HG03520 (cell line): ENCODE measurements at regions not wholly inside any gene's neighbourhood (a gene's known extent, or its start where the extent isn't known, plus 50 kb on each side); places are given as distances from the start of the nearest gene placed in this dataset.

Experiments
- ATAC-seq: cut with Tn5 transposase; IDR thresholded peaks from one replicate; pipeline ENCODE4 v1.9.1; 2021; ENCODE audit warnings: mild to moderate bottlenecking, moderate library complexity; ENCODE audit not compliant: unreplicated experiment

- ATAC-seq, result no peak
Measured at GRCh38 chr5:35436400-35437057, 181.1 kb upstream of the SPEF2 start.

- ATAC-seq, result no peak
Measured at GRCh38 chr5:35430381-35431162, 187.1 kb upstream of the SPEF2 start.

GRCh38 chr5:35420200-35420599 is 189.9 kb upstream of the PRLR start:
- ATAC-seq, result no peak

GRCh38 chr5:35417040-35417439 is 186.8 kb upstream of the PRLR start:
- no peak for ATAC-seq

GRCh38 chr5:35416217-35416988 is 186.1 kb upstream of the PRLR start:
- no peak for ATAC-seq

- no peak for ATAC-seq
Measured at GRCh38 chr5:35415309-35415708, 185.0 kb upstream of the PRLR start.

GRCh38 chr5:35409361-35409760 is 179.1 kb upstream of the PRLR start:
- no peak for ATAC-seq

- no peak for ATAC-seq
Measured at GRCh38 chr5:35408146-35408545, 177.9 kb upstream of the PRLR start.

GRCh38 chr5:35407697-35408096 is 177.4 kb upstream of the PRLR start:
- ATAC-seq, result no peak

- no peak for ATAC-seq
Measured at GRCh38 chr5:35405938-35406337, 175.7 kb upstream of the PRLR start.

GRCh38 chr5:35404701-35405100 is 174.4 kb upstream of the PRLR start:
- ATAC-seq, result no peak

GRCh38 chr5:35393901-35394300 is 163.6 kb upstream of the PRLR start:
- ATAC-seq, result no peak

- no peak for ATAC-seq
Measured at GRCh38 chr5:35384658-35385057, 154.4 kb upstream of the PRLR start.

GRCh38 chr5:35383041-35383440 is 152.8 kb upstream of the PRLR start:
- ATAC-seq, result no peak

GRCh38 chr5:35377653-35378052 is 147.4 kb upstream of the PRLR start:
- no peak for ATAC-seq

GRCh38 chr5:35374584-35374983 is 144.3 kb upstream of the PRLR start:
- no peak for ATAC-seq

- no peak for ATAC-seq
Measured at GRCh38 chr5:35373249-35373648, 143.0 kb upstream of the PRLR start.

GRCh38 chr5:35372482-35372881 is 142.2 kb upstream of the PRLR start:
- no peak for ATAC-seq

GRCh38 chr5:35371951-35372426 is 141.7 kb upstream of the PRLR start:
- no peak for ATAC-seq

- no peak for ATAC-seq
Measured at GRCh38 chr5:35370871-35371270, 140.6 kb upstream of the PRLR start.

- no peak for ATAC-seq
Measured at GRCh38 chr5:35369965-35370790, 139.9 kb upstream of the PRLR start.
